HEK293 (cell line): ENCODE measurements at regions not wholly inside any gene's neighbourhood (a gene's known extent, or its start where the extent isn't known, plus 50 kb on each side); places are given as distances from the start of the nearest gene placed in this dataset.

ENCODE experiments used
- HOXA7 ChIP-seq: sonication (generic); formaldehyde crosslinking; IDR thresholded peaks from 2 replicates; pipeline ENCODE4 v1.8.1; 2022; ENCODE audit warnings: missing genetic modification reagents, borderline replicate concordance
- KLF16 ChIP-seq: fragments of 450-650 bp; formaldehyde crosslinking; IDR thresholded peaks from 2 replicates; pipeline ENCODE4 v1.5.1; 2017; ENCODE audit warnings: missing biosample characterization, missing genetic modification characterization
- KLF8 ChIP-seq: fragments of 450-650 bp; formaldehyde crosslinking; IDR thresholded peaks from 2 replicates; pipeline ENCODE4 v1.5.1; 2016; ENCODE audit warnings: missing biosample characterization, missing genetic modification characterization
- ZBTB17 ChIP-seq: fragments of 450-650 bp; formaldehyde crosslinking; IDR thresholded peaks from 2 replicates; pipeline ENCODE4 v1.5.1; 2016; ENCODE audit warnings: missing biosample characterization, missing genetic modification characterization
- ZBTB21 ChIP-seq: fragments of 450-650 bp; formaldehyde crosslinking; IDR thresholded peaks from 2 replicates; pipeline ENCODE4 v1.5.1; 2017; ENCODE audit warnings: missing biosample characterization, missing genetic modification characterization
- ZNF350 ChIP-seq: fragments of 450-650 bp; formaldehyde crosslinking; IDR thresholded peaks from 2 replicates; pipeline ENCODE4 v1.5.0; 2017; ENCODE audit warnings: missing biosample characterization, mild to moderate bottlenecking, missing genetic modification characterization
- ZNF404 ChIP-seq: fragments of 450-650 bp; formaldehyde crosslinking; IDR thresholded peaks from 2 replicates; pipeline ENCODE4 v1.5.1; 2017; ENCODE audit warnings: missing biosample characterization, missing genetic modification characterization
- ZNF629 ChIP-seq: fragments of 450-650 bp; formaldehyde crosslinking; IDR thresholded peaks from 2 replicates; pipeline ENCODE4 v1.5.1; 2017; ENCODE audit warnings: missing biosample characterization, missing genetic modification characterization
- ZNF777 ChIP-seq: fragments of 450-650 bp; formaldehyde crosslinking; IDR thresholded peaks from 2 replicates; pipeline ENCODE4 v1.5.1; 2017; ENCODE audit warnings: missing biosample characterization, missing genetic modification characterization, borderline replicate concordance
- TF ChIP-seq, protein P1 (sequence below): fragments of 450-650 bp; formaldehyde crosslinking; IDR thresholded peaks from 2 replicates; pipeline ENCODE4 v1.5.1; 2016; ENCODE audit warnings: missing biosample characterization, missing genetic modification characterization
- TF ChIP-seq, protein P2 (sequence below): fragments of 450-650 bp; formaldehyde crosslinking; IDR thresholded peaks from 2 replicates; pipeline ENCODE4 v1.5.1; 2016; ENCODE audit warnings: missing biosample characterization, missing genetic modification characterization
- TF ChIP-seq, protein P3 (sequence below): sonication (generic); formaldehyde crosslinking; IDR thresholded peaks from 2 replicates; pipeline ENCODE4 v1.8.1; 2022; ENCODE audit warnings: mild to moderate bottlenecking, moderate library complexity, missing genetic modification reagents
- TF ChIP-seq, protein P4 (sequence below): fragments of 450-650 bp; formaldehyde crosslinking; IDR thresholded peaks from 2 replicates; pipeline ENCODE4 v1.5.1; 2016; ENCODE audit warnings: missing biosample characterization, missing genetic modification characterization, low read depth

DNA sequence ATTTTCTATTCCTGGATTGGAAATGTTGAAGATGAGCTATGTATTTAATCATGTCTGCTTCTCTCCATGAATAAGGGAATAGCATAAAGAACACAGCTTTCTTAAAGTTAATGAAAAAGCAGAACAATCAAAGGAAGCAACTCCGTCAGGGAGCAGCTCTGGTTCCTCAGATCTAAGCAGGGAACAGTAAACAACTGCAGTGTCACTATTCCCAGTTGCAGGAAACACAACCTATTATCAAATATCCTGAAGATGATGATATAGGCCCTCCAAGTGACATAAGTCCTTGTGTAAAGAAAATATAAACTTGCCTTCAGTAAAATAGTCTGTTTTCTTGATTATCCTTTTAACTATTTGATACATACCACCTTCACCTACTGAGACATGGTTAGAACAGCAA is 228.1 kb downstream of the KCNC2 start:
- TF ChIP-seq KLF16 (tag by site-specific recombination) (no peak), ZBTB21 (tag by site-specific recombination) (no peak), ZNF777 (tag by site-specific recombination) (no peak), ZBTB17 (tag by site-specific recombination) (no peak), HOXA7 (CRISPR knock-in tag) (no peak), KLF8 (tag by site-specific recombination) (no peak), ZNF404 (tag by site-specific recombination) (no peak), ZNF350 (tag by site-specific recombination) (no peak), ZNF629 (no peak)
- TF ChIP-seq, protein P1, sequence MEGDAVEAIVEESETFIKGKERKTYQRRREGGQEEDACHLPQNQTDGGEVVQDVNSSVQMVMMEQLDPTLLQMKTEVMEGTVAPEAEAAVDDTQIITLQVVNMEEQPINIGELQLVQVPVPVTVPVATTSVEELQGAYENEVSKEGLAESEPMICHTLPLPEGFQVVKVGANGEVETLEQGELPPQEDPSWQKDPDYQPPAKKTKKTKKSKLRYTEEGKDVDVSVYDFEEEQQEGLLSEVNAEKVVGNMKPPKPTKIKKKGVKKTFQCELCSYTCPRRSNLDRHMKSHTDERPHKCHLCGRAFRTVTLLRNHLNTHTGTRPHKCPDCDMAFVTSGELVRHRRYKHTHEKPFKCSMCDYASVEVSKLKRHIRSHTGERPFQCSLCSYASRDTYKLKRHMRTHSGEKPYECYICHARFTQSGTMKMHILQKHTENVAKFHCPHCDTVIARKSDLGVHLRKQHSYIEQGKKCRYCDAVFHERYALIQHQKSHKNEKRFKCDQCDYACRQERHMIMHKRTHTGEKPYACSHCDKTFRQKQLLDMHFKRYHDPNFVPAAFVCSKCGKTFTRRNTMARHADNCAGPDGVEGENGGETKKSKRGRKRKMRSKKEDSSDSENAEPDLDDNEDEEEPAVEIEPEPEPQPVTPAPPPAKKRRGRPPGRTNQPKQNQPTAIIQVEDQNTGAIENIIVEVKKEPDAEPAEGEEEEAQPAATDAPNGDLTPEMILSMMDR, result no peak
- TF ChIP-seq, protein P2, sequence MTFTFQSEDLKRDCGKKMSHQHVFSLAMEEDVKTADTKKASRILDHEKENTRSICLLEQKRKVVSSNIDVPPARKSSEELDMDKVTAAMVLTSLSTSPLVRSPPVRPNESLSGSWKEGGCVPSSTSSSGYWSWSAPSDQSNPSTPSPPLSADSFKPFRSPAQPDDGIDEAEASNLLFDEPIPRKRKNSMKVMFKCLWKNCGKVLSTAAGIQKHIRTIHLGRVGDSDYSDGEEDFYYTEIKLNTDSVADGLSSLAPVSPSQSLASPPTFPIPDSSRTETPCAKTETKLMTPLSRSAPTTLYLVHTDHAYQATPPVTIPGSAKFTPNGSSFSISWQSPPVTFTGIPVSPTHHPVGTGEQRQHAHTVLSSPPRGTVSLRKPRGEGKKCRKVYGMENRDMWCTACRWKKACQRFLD (tag by site-specific recombination), result no peak
- TF ChIP-seq, protein P3, sequence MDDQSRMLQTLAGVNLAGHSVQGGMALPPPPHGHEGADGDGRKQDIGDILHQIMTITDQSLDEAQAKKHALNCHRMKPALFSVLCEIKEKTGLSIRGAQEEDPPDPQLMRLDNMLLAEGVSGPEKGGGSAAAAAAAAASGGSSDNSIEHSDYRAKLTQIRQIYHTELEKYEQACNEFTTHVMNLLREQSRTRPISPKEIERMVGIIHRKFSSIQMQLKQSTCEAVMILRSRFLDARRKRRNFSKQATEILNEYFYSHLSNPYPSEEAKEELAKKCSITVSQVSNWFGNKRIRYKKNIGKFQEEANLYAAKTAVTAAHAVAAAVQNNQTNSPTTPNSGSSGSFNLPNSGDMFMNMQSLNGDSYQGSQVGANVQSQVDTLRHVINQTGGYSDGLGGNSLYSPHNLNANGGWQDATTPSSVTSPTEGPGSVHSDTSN, result no peak
- TF ChIP-seq, protein P4, sequence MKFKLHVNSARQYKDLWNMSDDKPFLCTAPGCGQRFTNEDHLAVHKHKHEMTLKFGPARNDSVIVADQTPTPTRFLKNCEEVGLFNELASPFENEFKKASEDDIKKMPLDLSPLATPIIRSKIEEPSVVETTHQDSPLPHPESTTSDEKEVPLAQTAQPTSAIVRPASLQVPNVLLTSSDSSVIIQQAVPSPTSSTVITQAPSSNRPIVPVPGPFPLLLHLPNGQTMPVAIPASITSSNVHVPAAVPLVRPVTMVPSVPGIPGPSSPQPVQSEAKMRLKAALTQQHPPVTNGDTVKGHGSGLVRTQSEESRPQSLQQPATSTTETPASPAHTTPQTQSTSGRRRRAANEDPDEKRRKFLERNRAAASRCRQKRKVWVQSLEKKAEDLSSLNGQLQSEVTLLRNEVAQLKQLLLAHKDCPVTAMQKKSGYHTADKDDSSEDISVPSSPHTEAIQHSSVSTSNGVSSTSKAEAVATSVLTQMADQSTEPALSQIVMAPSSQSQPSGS (tag by site-specific recombination), result no peak
